Uterus (tissue), 3 donors: ENCODE measurements at regions not wholly inside any gene's neighbourhood (a gene's known extent, or its start where the extent isn't known, plus 50 kb on each side); places are given as distances from the start of the nearest gene placed in this dataset. TPM values are rescaled to one million over a fixed set of nuclear protein-coding genes. Genes with fewer than 3 reads are reported as not detected.

ENCODE experiments used
- DNase-seq, 2 donors: peaks; one replicate each; pipeline ENCODE4 v3.0.0-alpha.2; 2019 to 2020
- H3K27ac ChIP-seq, 2 donors: fragments of 200-600 bp; sonication (generic); 1 replicate in 1 of 2; 2 replicates in 1 of 2; pipeline ENCODE4 v1.5.1; 2016 to 2018
- H3K27me3 ChIP-seq, 2 donors: fragments of 200-600 bp; sonication (generic); one replicate each; pipeline ENCODE4 v1.5.1; 2018 to 2019; ENCODE audit warnings: control low read depth in 1 of 2
- H3K36me3 ChIP-seq, 2 donors: fragments of 200-600 bp; sonication (generic); one replicate each; pipeline ENCODE4 v1.5.1; 2019; ENCODE audit warnings: control low read depth in 1 of 2
- H3K4me1 ChIP-seq, 2 donors: fragments of 200-600 bp; sonication (generic); one replicate each; pipeline ENCODE4 v1.5.1; 2018 to 2019; ENCODE audit warnings: control low read depth in 1 of 2
- H3K4me3 ChIP-seq, 2 donors: fragments of 200-600 bp; sonication (generic); 1 replicate in 1 of 2; 2 replicates in 1 of 2; pipeline ENCODE4 v1.5.1; 2018 to 2019; ENCODE audit warnings: mild to moderate bottlenecking in 1 of 2
- H3K9me3 ChIP-seq, 2 donors: fragments of 200-600 bp; sonication (generic); one replicate each; pipeline ENCODE4 v1.5.1; 2019; ENCODE audit warnings: control low read depth in 1 of 2
- POLR2A ChIP-seq, 2 donors: fragments of 450-650 bp; IDR thresholded peaks; one replicate each; pipeline ENCODE4 v1.6.1; 2016; ENCODE audit warnings: antibody characterized with exemption in 2 of 2, mild to moderate bottlenecking in 1 of 2, moderate library complexity in 1 of 2
- intact Hi-C: fragments of 100-400 bp; cut with DNase I; formaldehyde crosslinking; loops from one replicate; pipeline ENCODE4 v1.15.1; 2023; ENCODE audit warnings: low total_unique reads
- small RNA-seq: library from RNA; depleted of rRNA; stranded (forward); fragments of <200 nt; gene quantifications from one replicate; pipeline ENCODE3, GENCODE V24; 2016
- TF ChIP-seq, protein P1 (sequence below), 4 experiments: fragments of 200-600 bp in 2 of 4; fragments of 450-650 bp in 2 of 4; sonication (generic) in 2 of 4; IDR thresholded peaks; one replicate each; pipeline ENCODE4 v1.5.1; 2016 to 2019; ENCODE audit warnings: antibody characterized with exemption in 4 of 4, mild to moderate bottlenecking in 2 of 4, moderate library complexity in 1 of 4
- donor health status: DM: yes; HTN: yes; CAD: no.

DNA sequence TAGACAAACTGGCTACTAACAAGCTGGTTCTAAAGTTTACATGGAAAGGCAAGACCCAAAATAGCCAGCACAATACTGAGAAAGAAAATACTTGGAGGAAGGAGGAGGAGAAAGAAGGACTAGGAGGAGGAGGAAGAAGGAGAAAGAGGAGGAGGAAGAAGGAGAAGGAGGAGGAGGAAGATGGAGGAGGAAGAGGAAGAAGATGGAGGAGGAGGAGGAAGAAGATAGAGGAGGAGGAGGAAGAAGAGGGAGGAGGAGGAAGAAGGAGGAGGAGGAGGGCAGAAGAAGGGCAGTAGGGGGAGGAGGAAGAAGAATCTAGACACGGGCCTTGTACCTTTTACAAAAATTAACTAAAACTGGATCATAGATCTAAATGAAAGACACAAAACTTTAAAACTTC lies 92.6 kb downstream of the METTL4 start:
- Histone ChIP-seq H3K27me3 (no peaks in the 10 kb centered on the region), H3K4me3 (no peak overlapping the region), H3K36me3 (no peaks in the 10 kb centered on the region)

DNA sequence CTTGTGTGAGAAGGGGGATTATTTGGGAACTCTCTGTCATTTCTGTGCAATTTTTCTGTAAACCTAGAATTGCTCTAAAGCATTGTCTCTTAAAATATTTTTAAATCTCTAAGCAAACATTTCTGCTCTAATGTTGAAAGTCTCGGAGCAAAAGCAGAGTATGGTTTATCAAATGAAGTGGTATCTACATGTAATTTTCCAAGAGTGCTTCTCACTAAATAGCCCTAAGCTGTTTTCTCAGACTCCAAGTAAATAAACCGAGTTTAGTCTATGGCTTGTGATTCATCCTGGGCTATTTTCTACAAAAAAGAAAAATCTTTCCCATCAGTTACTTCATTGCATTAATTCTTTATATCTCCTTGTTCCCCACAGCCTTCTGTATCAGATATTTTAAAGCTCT lies 90.8 kb downstream of the METTL4 start:
- TF ChIP-seq, protein P1, sequence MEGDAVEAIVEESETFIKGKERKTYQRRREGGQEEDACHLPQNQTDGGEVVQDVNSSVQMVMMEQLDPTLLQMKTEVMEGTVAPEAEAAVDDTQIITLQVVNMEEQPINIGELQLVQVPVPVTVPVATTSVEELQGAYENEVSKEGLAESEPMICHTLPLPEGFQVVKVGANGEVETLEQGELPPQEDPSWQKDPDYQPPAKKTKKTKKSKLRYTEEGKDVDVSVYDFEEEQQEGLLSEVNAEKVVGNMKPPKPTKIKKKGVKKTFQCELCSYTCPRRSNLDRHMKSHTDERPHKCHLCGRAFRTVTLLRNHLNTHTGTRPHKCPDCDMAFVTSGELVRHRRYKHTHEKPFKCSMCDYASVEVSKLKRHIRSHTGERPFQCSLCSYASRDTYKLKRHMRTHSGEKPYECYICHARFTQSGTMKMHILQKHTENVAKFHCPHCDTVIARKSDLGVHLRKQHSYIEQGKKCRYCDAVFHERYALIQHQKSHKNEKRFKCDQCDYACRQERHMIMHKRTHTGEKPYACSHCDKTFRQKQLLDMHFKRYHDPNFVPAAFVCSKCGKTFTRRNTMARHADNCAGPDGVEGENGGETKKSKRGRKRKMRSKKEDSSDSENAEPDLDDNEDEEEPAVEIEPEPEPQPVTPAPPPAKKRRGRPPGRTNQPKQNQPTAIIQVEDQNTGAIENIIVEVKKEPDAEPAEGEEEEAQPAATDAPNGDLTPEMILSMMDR (IDR thresholded peaks at IDR 0.05) = no peak
- no peak for TF ChIP-seq POLR2A (IDR thresholded peaks at IDR 0.05)
- no peaks in the 10 kb centered on the region for H3K27me3 ChIP-seq
- H3K4me3 ChIP-seq = no peak overlapping the region
- H3K36me3 ChIP-seq = no peaks in the 10 kb centered on the region
- H3K27ac ChIP-seq = no peak overlapping the region
- no peak for DNase-seq
- no peaks in the 10 kb centered on the region for H3K4me1 ChIP-seq
- intact Hi-C loops = no loop called here
- no peaks in the 10 kb centered on the region for H3K9me3 ChIP-seq

More for the DNA sequence above, 92.6 kb downstream of the METTL4 start:
- DNase-seq = no peak
- no peak overlapping the region for H3K27ac ChIP-seq
- no peaks in the 10 kb centered on the region for H3K9me3 ChIP-seq
- TF ChIP-seq POLR2A (IDR thresholded peaks at IDR 0.05) = no peak
- TF ChIP-seq, protein P1 (IDR thresholded peaks at IDR 0.05) = no peak
- no peaks in the 10 kb centered on the region for H3K4me1 ChIP-seq
- intact Hi-C loops = no loop called here

DNA sequence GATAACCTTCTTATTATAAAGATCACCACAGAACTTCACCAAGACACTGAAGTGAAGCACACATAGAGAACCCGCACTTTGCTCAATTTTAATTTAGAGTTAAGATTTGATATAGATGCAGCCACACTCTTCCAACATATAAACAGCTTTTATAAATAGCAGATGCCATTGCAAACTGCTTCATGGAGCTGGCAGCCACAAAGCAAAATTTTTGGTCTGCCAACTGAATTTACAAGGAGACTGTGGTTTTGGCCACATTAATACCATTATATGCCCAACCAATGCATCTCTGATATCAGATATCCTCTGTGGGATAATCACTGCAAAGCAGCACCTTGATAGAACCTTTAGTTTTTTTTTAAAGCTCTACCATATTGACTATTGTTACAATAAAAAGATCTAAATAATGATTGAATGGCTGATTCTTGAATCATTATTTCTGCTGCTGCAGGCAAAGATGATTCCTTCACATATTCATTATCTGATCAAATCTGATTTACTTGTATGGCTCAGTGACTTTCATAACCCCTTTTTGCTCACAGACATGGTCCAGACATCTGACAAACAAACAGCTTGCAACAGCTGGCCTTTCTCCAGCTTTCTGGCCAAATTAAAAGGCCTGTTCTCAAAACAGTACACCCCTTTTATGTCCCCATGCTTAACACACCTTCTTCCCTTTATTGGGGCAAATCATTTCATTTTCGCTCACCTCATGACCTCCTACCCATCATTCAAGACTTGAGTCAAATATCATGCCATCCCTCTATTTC lies 88.4 kb downstream of the METTL4 start:
- Histone ChIP-seq H3K27me3 (no peaks in the 10 kb centered on the region), H3K27ac (no peak overlapping the region), H3K36me3 (no peaks in the 10 kb centered on the region), H3K4me3 (no peak overlapping the region), H3K9me3 (no peaks in the 10 kb centered on the region), H3K4me1 (no peaks in the 10 kb centered on the region)
- DNase-seq = no peak
- no peak for TF ChIP-seq POLR2A (IDR thresholded peaks at IDR 0.05)
- TF ChIP-seq, protein P1 (IDR thresholded peaks at IDR 0.05) = no peak
- intact Hi-C loops = no loop called here

DNA sequence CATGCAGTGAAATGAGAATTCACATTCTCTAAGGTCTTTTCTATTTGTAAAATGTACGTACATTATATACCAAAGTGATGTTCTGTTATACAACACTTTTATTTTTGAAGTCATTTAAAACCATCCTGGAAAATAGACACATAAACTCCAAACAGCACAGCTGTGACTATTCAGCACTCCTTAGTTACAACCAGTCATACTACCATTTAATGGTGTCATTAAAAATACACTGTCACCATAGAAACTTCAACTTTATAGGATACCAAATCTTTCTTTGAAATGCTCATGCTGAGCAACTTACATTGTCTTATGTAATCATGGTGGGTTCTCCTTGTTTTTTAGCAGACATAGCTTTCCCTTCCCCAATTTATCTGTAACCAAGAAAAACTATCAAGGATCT lies 85.3 kb downstream of the METTL4 start:
- DNase-seq = no peak
- no peaks in the 10 kb centered on the region for H3K36me3 ChIP-seq
- no peak overlapping the region for H3K27ac ChIP-seq
- no peaks in the 10 kb centered on the region for H3K27me3 ChIP-seq
- no peaks in the 10 kb centered on the region for H3K4me1 ChIP-seq
- no peak overlapping the region for H3K4me3 ChIP-seq
- no peaks in the 10 kb centered on the region for H3K9me3 ChIP-seq
- TF ChIP-seq POLR2A (IDR thresholded peaks at IDR 0.05) = no peak
- TF ChIP-seq, protein P1 (IDR thresholded peaks at IDR 0.05) = no peak
- intact Hi-C loops = no loop called here

DNA sequence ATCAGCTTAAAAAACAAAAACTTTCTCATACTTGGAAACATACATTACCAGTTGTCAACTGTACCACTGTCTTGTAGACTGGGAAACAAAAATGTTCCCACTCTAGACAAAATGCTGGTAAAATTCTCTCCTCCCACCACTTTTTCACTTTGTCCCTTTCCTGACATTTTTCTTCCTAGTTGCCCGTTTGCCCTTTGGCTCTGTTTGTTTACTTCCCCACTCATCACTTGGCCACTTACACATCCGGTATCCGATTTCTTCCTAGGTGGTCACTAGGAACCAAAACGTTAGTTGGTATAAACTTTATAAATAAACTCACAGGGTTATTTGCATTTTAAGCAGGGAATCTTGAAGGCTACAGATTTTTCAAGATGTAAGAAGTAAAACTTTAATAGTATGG lies 84.9 kb downstream of the METTL4 start:
- TF ChIP-seq, protein P1 (IDR thresholded peaks at IDR 0.05) = no peak
- TF ChIP-seq POLR2A (IDR thresholded peaks at IDR 0.05) = no peak

More for the DNA sequence above, 84.9 kb downstream of the METTL4 start:
- intact Hi-C loops = no loop called here
- DNase-seq = no peak
- H3K4me1 ChIP-seq = no peaks in the 10 kb centered on the region
- no peaks in the 10 kb centered on the region for H3K27me3 ChIP-seq
- H3K36me3 ChIP-seq = no peaks in the 10 kb centered on the region
- H3K27ac ChIP-seq = no peak overlapping the region
- H3K9me3 ChIP-seq = no peaks in the 10 kb centered on the region
- H3K4me3 ChIP-seq = no peak overlapping the region

Small RNA genes in the stretch of these regions (small RNA-seq; reads per million reads assigned to genes)
- gene AP005119.1 (not detected), gene COX6CP3 (not detected), gene RN7SKP72 (not detected)
